ENCODE measurements at regions not wholly inside any gene's neighbourhood (a gene's known extent, or its start where the extent isn't known, plus 50 kb on each side); places are given as distances from the start of the nearest gene placed in this dataset.

DNA sequence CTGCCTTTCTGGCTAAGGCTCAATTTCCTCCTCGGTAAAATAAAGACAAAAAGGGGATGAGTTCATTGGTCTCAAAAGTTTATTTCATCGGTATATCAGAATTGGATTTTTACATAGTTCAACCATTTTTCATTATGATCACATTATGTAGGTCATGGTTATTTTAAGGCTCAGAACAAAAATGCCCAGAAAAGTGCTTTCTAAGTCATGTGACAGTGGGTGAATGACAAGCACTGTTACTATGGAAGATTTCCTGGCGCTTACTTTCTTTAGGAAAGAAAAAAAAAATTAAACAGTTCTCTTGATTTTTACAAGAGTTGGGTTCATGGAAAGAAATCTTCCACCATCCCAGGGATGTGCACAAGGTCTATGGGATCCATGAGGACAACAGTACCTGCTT lies 117.9 kb upstream of the CES5A start:
- no peaks in the 10 kb centered on the region for H3K36me3 ChIP-seq (ENCODE audit: control insufficient read depth in 2 of 2, insufficient read depth in 1 of 2, low read length in 2 of 2)
- no peaks in the 10 kb centered on the region for H3K4me1 ChIP-seq (ENCODE audit: control insufficient read depth, insufficient read depth, low read length)
- ChIA-PET POLR2A (no interaction called here), CTCF (no interaction called here)
- no peak overlapping the region for H3K4me3 ChIP-seq (ENCODE audit: low read depth, low read length)
- H3K9me3 ChIP-seq (ENCODE audit: control insufficient read depth, insufficient read depth, low read depth, low read length) = no peaks in the 10 kb centered on the region
- TF ChIP-seq REPIN1 (tag by site-specific recombination; IDR thresholded peaks at IDR 0.05; ENCODE audit: low read depth) = no peak
- TF ChIP-seq ZNF544 (tag by site-specific recombination; IDR thresholded peaks at IDR 0.05) = no peak
- no peak for TF ChIP-seq ZBTB1 (tag by site-specific recombination; IDR thresholded peaks at IDR 0.05)
- TF ChIP-seq, protein P1, sequence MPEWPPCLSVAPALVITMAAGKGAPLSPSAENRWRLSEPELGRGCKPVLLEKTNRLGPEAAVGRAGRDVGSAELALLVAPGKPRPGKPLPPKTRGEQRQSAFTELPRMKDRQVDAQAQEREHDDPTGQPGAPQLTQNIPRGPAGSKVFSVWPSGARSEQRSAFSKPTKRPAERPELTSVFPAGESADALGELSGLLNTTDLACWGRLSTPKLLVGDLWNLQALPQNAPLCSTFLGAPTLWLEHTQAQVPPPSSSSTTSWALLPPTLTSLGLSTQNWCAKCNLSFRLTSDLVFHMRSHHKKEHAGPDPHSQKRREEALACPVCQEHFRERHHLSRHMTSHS (tag by site-specific recombination; IDR thresholded peaks at IDR 0.05) = no peak
- no peak for TF ChIP-seq ZNF221 (tag by site-specific recombination; IDR thresholded peaks at IDR 0.05; ENCODE audit: borderline replicate concordance)
- TF ChIP-seq ZNF133 (tag by site-specific recombination; IDR thresholded peaks at IDR 0.05) = no peak
- no peak for TF ChIP-seq OSR2 (tag by site-specific recombination; IDR thresholded peaks at IDR 0.05)
- no peak for TF ChIP-seq ZNF394 (tag by site-specific recombination; IDR thresholded peaks at IDR 0.05; ENCODE audit: borderline replicate concordance)
- no peak for TF ChIP-seq AEBP2 (tag by site-specific recombination; IDR thresholded peaks at IDR 0.05; ENCODE audit: borderline replicate concordance)
- no peak for TF ChIP-seq ZNF677 (tag by site-specific recombination; IDR thresholded peaks at IDR 0.05)
- TF ChIP-seq ZNF248 (tag by site-specific recombination; IDR thresholded peaks at IDR 0.05) = no peak
- TF ChIP-seq EGR2 (tag by site-specific recombination; IDR thresholded peaks at IDR 0.05; ENCODE audit: low read depth) = no peak
- no peak for TF ChIP-seq ZNF416 (tag by site-specific recombination; IDR thresholded peaks at IDR 0.05)
- no peak for TF ChIP-seq ZNF223 (tag by site-specific recombination; IDR thresholded peaks at IDR 0.05)
- TF ChIP-seq, protein P2, sequence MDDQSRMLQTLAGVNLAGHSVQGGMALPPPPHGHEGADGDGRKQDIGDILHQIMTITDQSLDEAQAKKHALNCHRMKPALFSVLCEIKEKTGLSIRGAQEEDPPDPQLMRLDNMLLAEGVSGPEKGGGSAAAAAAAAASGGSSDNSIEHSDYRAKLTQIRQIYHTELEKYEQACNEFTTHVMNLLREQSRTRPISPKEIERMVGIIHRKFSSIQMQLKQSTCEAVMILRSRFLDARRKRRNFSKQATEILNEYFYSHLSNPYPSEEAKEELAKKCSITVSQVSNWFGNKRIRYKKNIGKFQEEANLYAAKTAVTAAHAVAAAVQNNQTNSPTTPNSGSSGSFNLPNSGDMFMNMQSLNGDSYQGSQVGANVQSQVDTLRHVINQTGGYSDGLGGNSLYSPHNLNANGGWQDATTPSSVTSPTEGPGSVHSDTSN (CRISPR knock-in tag; IDR thresholded peaks at IDR 0.05) = no peak
- TF ChIP-seq ZNF529 (tag by site-specific recombination; IDR thresholded peaks at IDR 0.05; ENCODE audit: insufficient replicate concordance) = no peak
- no peak for TF ChIP-seq ZSCAN5A (tag by site-specific recombination; IDR thresholded peaks at IDR 0.05)
- no peak for TF ChIP-seq GLI2 (tag by site-specific recombination; IDR thresholded peaks at IDR 0.05; ENCODE audit: borderline replicate concordance, low read depth)
- no peak overlapping the region for H3K27ac ChIP-seq (ENCODE audit: extremely low read depth, low read depth, low read length)

GRCh38 chr16:55992551-55992950 lies 117.4 kb upstream of the CES5A start:
- ChIA-PET CTCF (no interaction called here), POLR2A (no interaction called here)
- no peaks in the 10 kb centered on the region for H3K4me1 ChIP-seq (ENCODE audit: control insufficient read depth, insufficient read depth, low read length)
- no peaks in the 10 kb centered on the region for H3K36me3 ChIP-seq (ENCODE audit: control insufficient read depth in 2 of 2, insufficient read depth in 1 of 2, low read length in 2 of 2)
- no peaks in the 10 kb centered on the region for H3K9me3 ChIP-seq (ENCODE audit: control insufficient read depth, insufficient read depth, low read depth, low read length)
- TF ChIP-seq ZNF768 (tag by site-specific recombination; IDR thresholded peaks at IDR 0.05) (no peak), ZNF223 (tag by site-specific recombination; IDR thresholded peaks at IDR 0.05) (no peak)
- H3K27ac ChIP-seq (ENCODE audit: extremely low read depth, low read depth, low read length) = no peak overlapping the region
- no peak overlapping the region for H3K4me3 ChIP-seq (ENCODE audit: low read depth, low read length)
